ENCODE measurements at regions not wholly inside any gene's neighbourhood (a gene's known extent, or its start where the extent isn't known, plus 50 kb on each side); places are given as distances from the start of the nearest gene placed in this dataset.

DNA sequence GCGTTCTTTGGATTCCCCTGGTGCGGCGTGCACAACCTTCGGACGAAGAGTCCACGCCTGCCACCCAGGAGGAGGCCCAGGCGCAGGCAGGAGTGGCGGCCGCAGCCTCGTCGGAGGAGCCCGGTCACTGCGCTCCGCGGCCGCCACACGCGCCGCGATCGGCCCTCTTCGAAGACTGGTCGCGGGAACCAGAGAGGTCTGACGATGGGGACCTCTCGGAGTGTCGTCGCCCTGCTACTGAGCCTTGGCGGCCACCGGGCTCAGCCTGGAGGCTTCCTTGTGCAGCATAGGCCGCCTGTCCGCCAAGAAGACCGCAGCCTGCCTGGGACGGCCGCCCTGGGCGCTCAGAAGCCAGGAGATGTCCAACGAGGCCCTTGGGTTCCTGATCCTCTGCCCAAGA is 112.5 kb upstream of the SELENOP start:
- H4K20me1 ChIP-seq (ENCODE audit: control insufficient read depth, insufficient read depth, insufficient read length), result no peaks in the 10 kb centered on the region
- no peak overlapping the region for H4K5ac ChIP-seq (ENCODE audit: insufficient read length, low read depth, low read length)
- H3K27ac ChIP-seq (ENCODE audit: insufficient read length, low read depth, low read length), result no peak overlapping the region
- H3T11ph ChIP-seq (ENCODE audit: low read length), result no peak overlapping the region
- no peaks in the 10 kb centered on the region for H3K23me2 ChIP-seq (ENCODE audit: insufficient read length, low read depth, low read length, poor library complexity, severe bottlenecking)
- H3K9me3 Mint-ChIP-seq, result peaks cover 6 to 7% of the 10 kb centered on the region in 2 experiments; a peak in 4 of 5 replicates
- H2AK5ac ChIP-seq (ENCODE audit: insufficient read length, low read length), result no peak overlapping the region
- no peak overlapping the region for H3K18ac ChIP-seq (ENCODE audit: insufficient read length, low read depth, low read length)
- no peak overlapping the region for H2BK5ac ChIP-seq (ENCODE audit: insufficient read length, low read length)
- H4K91ac ChIP-seq (ENCODE audit: insufficient read length, low read depth, low read length), result no peak overlapping the region
- H2AFZ ChIP-seq (ENCODE audit: low read length), result no peak overlapping the region
- H3K27me3 ChIP-seq (ENCODE audit: insufficient read depth, low read length), result no peaks in the 10 kb centered on the region
- TF ChIP-seq, protein P1, sequence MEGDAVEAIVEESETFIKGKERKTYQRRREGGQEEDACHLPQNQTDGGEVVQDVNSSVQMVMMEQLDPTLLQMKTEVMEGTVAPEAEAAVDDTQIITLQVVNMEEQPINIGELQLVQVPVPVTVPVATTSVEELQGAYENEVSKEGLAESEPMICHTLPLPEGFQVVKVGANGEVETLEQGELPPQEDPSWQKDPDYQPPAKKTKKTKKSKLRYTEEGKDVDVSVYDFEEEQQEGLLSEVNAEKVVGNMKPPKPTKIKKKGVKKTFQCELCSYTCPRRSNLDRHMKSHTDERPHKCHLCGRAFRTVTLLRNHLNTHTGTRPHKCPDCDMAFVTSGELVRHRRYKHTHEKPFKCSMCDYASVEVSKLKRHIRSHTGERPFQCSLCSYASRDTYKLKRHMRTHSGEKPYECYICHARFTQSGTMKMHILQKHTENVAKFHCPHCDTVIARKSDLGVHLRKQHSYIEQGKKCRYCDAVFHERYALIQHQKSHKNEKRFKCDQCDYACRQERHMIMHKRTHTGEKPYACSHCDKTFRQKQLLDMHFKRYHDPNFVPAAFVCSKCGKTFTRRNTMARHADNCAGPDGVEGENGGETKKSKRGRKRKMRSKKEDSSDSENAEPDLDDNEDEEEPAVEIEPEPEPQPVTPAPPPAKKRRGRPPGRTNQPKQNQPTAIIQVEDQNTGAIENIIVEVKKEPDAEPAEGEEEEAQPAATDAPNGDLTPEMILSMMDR (conservative IDR thresholded peaks at IDR 0.05), result no peak
- no peaks in the 10 kb centered on the region for H3K79me2 ChIP-seq (ENCODE audit: insufficient read depth, low read length)
- no peaks in the 10 kb centered on the region for H3K9me3 ChIP-seq (ENCODE audit: control insufficient read depth, low read depth, low read length)
- WGBS (ENCODE audit: extremely low coverage, insufficient read length, low lambda C conversion rate), result no CpG with 5 or more reads among the region's 37 CpGs
- no peaks in the 10 kb centered on the region for H3K79me1 ChIP-seq (ENCODE audit: insufficient read depth, low read depth, low read length, poor library complexity, severe bottlenecking)
- H3K14ac ChIP-seq (ENCODE audit: insufficient read depth, low read length), result no peak overlapping the region
- no peak overlapping the region for H3K9ac ChIP-seq (ENCODE audit: extremely low read depth, insufficient read length, low read length)
- no peak overlapping the region for H2BK20ac ChIP-seq (ENCODE audit: low read depth, low read length, poor library complexity, severe bottlenecking)
- H3K27ac Mint-ChIP-seq, result no peak overlapping the region
- H3K4me1 Mint-ChIP-seq, result no peaks in the 10 kb centered on the region
- peaks cover 3% of the 10 kb centered on the region for H3K27me3 Mint-ChIP-seq (ENCODE audit: low read depth)
- no peak overlapping the region for H3K4me2 ChIP-seq (ENCODE audit: insufficient read depth, insufficient read length, low read length)
- no peaks in the 10 kb centered on the region for H3K36me3 Mint-ChIP-seq (ENCODE audit: insufficient read depth in 1 of 3, low read depth in 3 of 3)
- H2BK15ac ChIP-seq (ENCODE audit: low read depth, low read length), result no peak overlapping the region
- no peak overlapping the region for H3K23ac ChIP-seq (ENCODE audit: insufficient read length, low read depth, low read length)
- H3K56ac ChIP-seq (ENCODE audit: insufficient read length, low read depth, low read length), result no peak overlapping the region
- H3K4me3 Mint-ChIP-seq, result no peak overlapping the region
- no peaks in the 10 kb centered on the region for H3K4me1 ChIP-seq (ENCODE audit: insufficient read depth, low read length)
- H4K8ac ChIP-seq (replicated peaks; ENCODE audit: insufficient read length, low read depth, low read length), result no peak overlapping the region
- no peak overlapping the region for H2BK12ac ChIP-seq (ENCODE audit: insufficient read length, low read depth, low read length)
- no peak overlapping the region for H2BK120ac ChIP-seq (ENCODE audit: low read depth, low read length, poor library complexity, severe bottlenecking)
- DNase-seq, result no peak
- no peak overlapping the region for H3K4ac ChIP-seq (ENCODE audit: low read depth, low read length)

Measured in H9 (cell line).